Trophoblast cell (in vitro differentiated cells and primary cell): ENCODE measurements at regions not wholly inside any gene's neighbourhood (a gene's known extent, or its start where the extent isn't known, plus 50 kb on each side); places are given as distances from the start of the nearest gene placed in this dataset.
A peak's percentile ranks its signal among the peaks of the same experiment; 100 is the strongest.

ENCODE experiments used
- DNase-seq, 2 donors: peaks; one replicate each; pipeline ENCODE4 v3.0.0-alpha.2; 2016
- H2AFZ ChIP-seq: 2 replicates; pipeline ENCODE4 v1.6.1; 2013; ENCODE audit warnings: low read length, moderate library complexity, mild to moderate bottlenecking; ENCODE audit not compliant: insufficient read depth, poor library complexity
- H2AK5ac ChIP-seq: 2 replicates; pipeline ENCODE4 v1.6.1; 2013; ENCODE audit warnings: mild to moderate bottlenecking, low read length
- H2BK120ac ChIP-seq: 2 replicates; pipeline ENCODE4 v1.6.1; 2013; ENCODE audit warnings: low read length, mild to moderate bottlenecking, moderate library complexity; ENCODE audit not compliant: insufficient read depth, poor library complexity
- H2BK12ac ChIP-seq: 2 replicates; pipeline ENCODE4 v1.6.1; 2013; ENCODE audit warnings: mild to moderate bottlenecking, low read length, moderate library complexity
- H2BK5ac ChIP-seq: 2 replicates; pipeline ENCODE4 v1.6.1; 2013; ENCODE audit warnings: low read length, low read depth, moderate library complexity, mild to moderate bottlenecking; ENCODE audit not compliant: poor library complexity
- H3K14ac ChIP-seq: 2 replicates; pipeline ENCODE4 v1.6.1; 2013; ENCODE audit warnings: mild to moderate bottlenecking, low read length
- H3K18ac ChIP-seq: 2 replicates; pipeline ENCODE4 v1.6.1; 2013; ENCODE audit warnings: mild to moderate bottlenecking, low read length
- H3K23ac ChIP-seq: 2 replicates; pipeline ENCODE4 v1.6.1; 2013; ENCODE audit warnings: low read length
- H3K27ac ChIP-seq: 2 replicates; pipeline ENCODE4 v1.5.1; 2013; ENCODE audit warnings: low read depth, mild to moderate bottlenecking, inconsistent platforms, low read length, moderate library complexity
- H3K27me3 ChIP-seq: 2 replicates; pipeline ENCODE4 v1.6.1; 2013; ENCODE audit warnings: inconsistent platforms, mild to moderate bottlenecking, low read length, moderate library complexity; ENCODE audit not compliant: insufficient read depth
- H3K36me3 ChIP-seq, 2 experiments: 1 replicate in 1 of 2; 2 replicates in 1 of 2; pipeline ENCODE4 v1.6.1; 2013; ENCODE audit warnings: low read length in 2 of 2, mild to moderate bottlenecking in 2 of 2, moderate library complexity in 1 of 2; ENCODE audit not compliant: insufficient read depth in 2 of 2, control insufficient read depth in 1 of 2
- H3K4ac ChIP-seq: 2 replicates; pipeline ENCODE4 v1.6.1; 2013; ENCODE audit warnings: low read depth, mild to moderate bottlenecking, low read length, moderate library complexity
- H3K4me1 ChIP-seq, 2 experiments: 1 replicate in 1 of 2; 2 replicates in 1 of 2; pipeline ENCODE4 v1.6.1; 2013; ENCODE audit warnings: low read length in 2 of 2, mild to moderate bottlenecking in 2 of 2, moderate library complexity in 1 of 2; ENCODE audit not compliant: insufficient read depth in 2 of 2, control insufficient read depth in 1 of 2
- H3K4me2 ChIP-seq: 2 replicates; pipeline ENCODE4 v1.6.1; 2013; ENCODE audit warnings: inconsistent platforms, mild to moderate bottlenecking, low read length, moderate library complexity
- H3K4me3 ChIP-seq: 2 replicates; pipeline ENCODE4 v1.5.1; 2013; ENCODE audit warnings: mild to moderate bottlenecking, low read depth, low read length, inconsistent platforms
- H3K79me1 ChIP-seq: one replicate; pipeline ENCODE4 v1.6.1; 2013; ENCODE audit warnings: low read length
- H3K79me2 ChIP-seq: 2 replicates; pipeline ENCODE4 v1.6.1; 2013; ENCODE audit warnings: low read length, mild to moderate bottlenecking; ENCODE audit not compliant: control insufficient read depth, insufficient read depth, poor library complexity
- H3K9ac ChIP-seq: 2 replicates; pipeline ENCODE4 v1.6.1; 2013; ENCODE audit warnings: mild to moderate bottlenecking, low read length
- H3K9me3 ChIP-seq: 2 replicates; pipeline ENCODE4 v1.6.1; 2013; ENCODE audit warnings: low read depth, mild to moderate bottlenecking, control low read depth, inconsistent platforms, low read length; ENCODE audit not compliant: insufficient read depth
- H4K12ac ChIP-seq: 2 replicates; pipeline ENCODE4 v1.6.1; 2013; ENCODE audit warnings: low read depth, mild to moderate bottlenecking, low read length, moderate library complexity
- H4K8ac ChIP-seq: 2 replicates; pipeline ENCODE4 v1.6.1; 2013; ENCODE audit warnings: low read depth, mild to moderate bottlenecking, low read length, moderate library complexity
- H4K91ac ChIP-seq: one replicate; pipeline ENCODE4 v1.6.1; 2013; ENCODE audit warnings: low read depth, mild to moderate bottlenecking, low read length, moderate library complexity
- WGBS: extraction: QIAGEN DNeasy Blood & Tissue Kit; methylation state at CpG from one replicate; pipeline ENCODE4 v1.1.7; 2013; ENCODE audit warnings: missing lambda C conversion rate; ENCODE audit not compliant: insufficient read length, insufficient coverage; ENCODE audit errors: extremely low coverage; 5-methylcytosine and 5-hydroxymethylcytosine counted together

DNA sequence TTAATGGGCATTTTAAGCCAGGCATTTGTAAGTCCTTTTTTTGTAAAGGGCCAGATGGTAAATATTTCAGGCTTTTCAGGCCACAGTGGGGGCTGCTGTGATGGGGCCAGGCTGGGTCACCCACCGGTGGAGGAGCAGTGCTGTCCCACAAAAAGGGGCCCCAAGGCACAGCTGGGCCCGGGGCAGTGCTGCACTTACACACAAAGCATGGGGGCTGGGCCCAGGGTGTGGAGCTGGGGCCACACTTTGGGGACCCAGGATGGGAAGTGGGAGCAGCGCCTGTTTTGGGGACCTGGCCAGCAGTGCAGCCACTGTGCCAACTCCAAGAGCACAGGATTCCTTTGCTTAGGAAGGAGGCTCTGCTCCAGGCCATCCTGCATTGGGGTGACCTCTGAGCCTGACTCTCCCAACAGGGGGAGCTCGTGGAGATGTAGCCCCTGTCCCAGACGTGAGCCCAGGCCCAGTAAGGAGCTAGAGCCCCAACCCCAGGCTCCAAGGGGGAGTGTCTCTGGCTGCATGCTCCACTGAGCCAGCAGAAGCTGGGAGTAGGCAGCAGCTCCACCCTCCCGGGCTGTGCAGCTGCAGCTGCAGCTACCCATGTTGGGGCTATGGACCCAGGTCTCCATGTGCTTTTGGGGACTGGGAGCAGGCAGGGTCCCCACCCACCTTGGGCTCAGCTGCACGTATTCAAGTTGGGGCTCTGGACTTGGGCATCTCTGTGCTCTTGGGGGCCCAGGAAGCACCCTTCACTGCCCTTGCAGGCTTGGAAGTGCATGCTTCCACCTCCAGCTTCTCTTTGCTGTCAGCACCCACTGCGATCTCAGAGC is 1036.5 kb upstream of the CNTNAP5 start:
- H2AK5ac ChIP-seq = no peak overlapping the region
- H3K18ac ChIP-seq = no peak overlapping the region
- no peak overlapping the region for H3K9ac ChIP-seq
- no peaks in the 10 kb centered on the region for H3K9me3 ChIP-seq
- H3K27me3 ChIP-seq = no peaks in the 10 kb centered on the region
- no peak overlapping the region for H2BK5ac ChIP-seq
- H4K8ac ChIP-seq = no peak overlapping the region
- no peaks in the 10 kb centered on the region for H3K36me3 ChIP-seq
- DNase-seq = no peak
- H3K23ac ChIP-seq = no peak overlapping the region
- H3K4me2 ChIP-seq = no peak overlapping the region
- no peak overlapping the region for H3K4me3 ChIP-seq
- no peaks in the 10 kb centered on the region for H3K79me1 ChIP-seq
- H3K4ac ChIP-seq = no peak overlapping the region
- H4K91ac ChIP-seq = no peak overlapping the region
- H2BK12ac ChIP-seq = no peak overlapping the region
- no peak overlapping the region for H2AFZ ChIP-seq
- no peaks in the 10 kb centered on the region for H3K4me1 ChIP-seq
- H2BK120ac ChIP-seq = no peak overlapping the region
- no peak overlapping the region for H3K27ac ChIP-seq
- H4K12ac ChIP-seq = peak overlapping the region; percentile 3
- H3K14ac ChIP-seq = no peak overlapping the region
- no CpG with 5 or more reads among the region's 8 CpGs for WGBS
- no peaks in the 10 kb centered on the region for H3K79me2 ChIP-seq

DNA sequence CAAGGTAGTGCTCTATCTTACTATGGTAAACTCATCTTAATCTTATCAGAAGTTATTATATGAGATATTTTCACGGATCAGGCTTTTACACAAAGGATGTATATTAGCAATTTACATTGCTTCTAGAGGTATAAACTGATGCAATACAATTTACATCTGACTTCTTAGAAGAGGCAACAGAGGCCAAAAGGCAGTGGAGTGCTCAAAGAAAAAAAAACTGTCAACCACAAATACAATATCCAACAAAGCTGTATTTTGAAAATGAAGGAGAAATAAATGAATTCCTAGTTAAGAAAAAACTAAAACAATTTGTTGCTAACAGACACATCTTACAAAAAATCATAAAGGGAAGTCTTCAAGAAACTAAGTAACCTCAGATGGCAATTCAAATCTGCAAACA is 1031.5 kb upstream of the CNTNAP5 start:
- Histone ChIP-seq H3K4me1 (no peaks in the 10 kb centered on the region), H3K4me2 (no peak overlapping the region), H3K27ac (no peak overlapping the region), H2BK5ac (no peak overlapping the region), H3K4ac (no peak overlapping the region), H2AFZ (no peak overlapping the region), H3K14ac (no peak overlapping the region), H2BK120ac (no peak overlapping the region), H2AK5ac (no peak overlapping the region), H3K27me3 (no peaks in the 10 kb centered on the region), H3K18ac (no peak overlapping the region), H3K79me2 (no peaks in the 10 kb centered on the region), H3K9ac (no peak overlapping the region), H4K8ac (no peak overlapping the region), H3K9me3 (no peaks in the 10 kb centered on the region), H3K4me3 (no peak overlapping the region), H4K91ac (no peak overlapping the region), H4K12ac (no peak overlapping the region), H2BK12ac (no peak overlapping the region), H3K23ac (no peak overlapping the region), H3K79me1 (no peaks in the 10 kb centered on the region), H3K36me3 (no peaks in the 10 kb centered on the region)
- WGBS = no CpG with 5 or more reads among the region's 1 CpG
- no peak for DNase-seq

DNA sequence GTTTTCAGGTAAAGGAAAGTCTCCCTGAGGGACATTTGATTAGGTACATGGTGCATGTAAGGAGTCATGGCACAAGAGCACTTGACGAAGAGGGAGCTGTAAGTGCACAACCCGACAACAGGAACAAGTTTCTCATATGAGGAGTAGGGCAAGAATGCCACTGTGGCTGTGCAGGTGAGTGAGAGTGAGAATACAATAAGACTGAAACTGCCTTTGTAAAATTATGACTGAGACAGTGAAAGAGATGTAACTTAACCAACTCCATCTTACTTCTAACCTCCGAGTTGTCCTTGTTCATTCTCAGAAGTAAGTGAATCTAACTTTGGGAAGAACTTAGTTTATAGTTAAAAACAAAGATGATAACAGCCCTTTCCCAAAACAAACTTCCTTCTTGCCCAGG is 1025.8 kb upstream of the CNTNAP5 start:
- Histone ChIP-seq H3K79me1 (no peaks in the 10 kb centered on the region), H3K36me3 (no peaks in the 10 kb centered on the region), H3K4me3 (no peak overlapping the region), H2AFZ (no peak overlapping the region), H3K27ac (no peak overlapping the region), H3K4me2 (no peak overlapping the region), H4K8ac (no peak overlapping the region), H2BK120ac (no peak overlapping the region), H3K79me2 (no peaks in the 10 kb centered on the region), H3K23ac (no peak overlapping the region), H4K91ac (no peak overlapping the region), H4K12ac (no peak overlapping the region), H3K18ac (no peak overlapping the region), H2BK5ac (no peak overlapping the region), H3K14ac (no peak overlapping the region), H3K9me3 (no peaks in the 10 kb centered on the region), H3K4ac (no peak overlapping the region), H3K9ac (no peak overlapping the region), H2BK12ac (no peak overlapping the region), H3K4me1 (no peaks in the 10 kb centered on the region), H2AK5ac (no peak overlapping the region), H3K27me3 (no peaks in the 10 kb centered on the region)
- WGBS = no CpG with 5 or more reads among the region's 3 CpGs
- DNase-seq = no peak

DNA sequence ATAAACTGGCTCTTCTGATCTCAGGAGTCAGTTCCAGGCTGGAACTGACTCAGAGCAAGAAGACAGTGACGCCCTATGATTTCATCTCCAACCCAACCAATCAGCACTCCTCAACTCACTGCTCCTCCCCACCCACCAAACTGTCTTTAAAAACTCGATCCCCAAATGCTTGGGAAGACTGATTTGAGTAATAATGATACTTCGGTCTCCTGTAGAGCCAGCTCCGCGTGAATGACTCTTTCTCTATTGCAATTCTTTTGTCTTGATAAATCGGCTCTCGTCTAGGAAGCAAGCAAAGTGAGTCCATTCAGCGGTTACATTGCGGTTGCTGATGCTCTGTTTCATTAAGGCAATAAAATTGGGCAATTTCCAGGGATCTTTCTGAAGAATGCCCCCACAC is 1025.3 kb upstream of the CNTNAP5 start:
- H3K4me2 ChIP-seq = no peak overlapping the region
- no peak overlapping the region for H3K18ac ChIP-seq
- no peak overlapping the region for H3K23ac ChIP-seq
- H3K36me3 ChIP-seq = no peaks in the 10 kb centered on the region
- no peak overlapping the region for H4K8ac ChIP-seq
- no peak overlapping the region for H2BK120ac ChIP-seq
- no peak overlapping the region for H3K27ac ChIP-seq
- H2AFZ ChIP-seq = no peak overlapping the region
- no peak overlapping the region for H4K12ac ChIP-seq
- no peak overlapping the region for H3K4ac ChIP-seq
- no peak overlapping the region for H3K14ac ChIP-seq
- no peaks in the 10 kb centered on the region for H3K27me3 ChIP-seq
- no peaks in the 10 kb centered on the region for H3K4me1 ChIP-seq
- no CpG with 5 or more reads among the region's 9 CpGs for WGBS
- DNase-seq = no peak
- H2BK12ac ChIP-seq = no peak overlapping the region
- H3K9me3 ChIP-seq = no peaks in the 10 kb centered on the region
- no peak overlapping the region for H2BK5ac ChIP-seq
- H4K91ac ChIP-seq = no peak overlapping the region
- H3K9ac ChIP-seq = no peak overlapping the region
- no peaks in the 10 kb centered on the region for H3K79me1 ChIP-seq
- no peak overlapping the region for H2AK5ac ChIP-seq
- H3K79me2 ChIP-seq = no peaks in the 10 kb centered on the region
- no peak overlapping the region for H3K4me3 ChIP-seq
